GM21529 (cell line): ENCODE measurements at regions not wholly inside any gene's neighbourhood (a gene's known extent, or its start where the extent isn't known, plus 50 kb on each side); places are given as distances from the start of the nearest gene placed in this dataset.

Experiments used
- ATAC-seq: cut with Tn5 transposase; IDR thresholded peaks from one replicate; pipeline ENCODE4 v1.9.1; 2021; ENCODE audit not compliant: unreplicated experiment

GRCh38 chr2:144085016-144085415 is 434.9 kb downstream of the ZEB2 start:
- ATAC-seq, result no peak

GRCh38 chr2:144084114-144084661 is 435.7 kb downstream of the ZEB2 start:
- ATAC-seq, result no peak

- no peak for ATAC-seq
Measured at GRCh38 chr2:144083211-144083610, 436.7 kb downstream of the ZEB2 start.

- no peak for ATAC-seq
Measured at GRCh38 chr2:144082777-144083176, 437.1 kb downstream of the ZEB2 start.

GRCh38 chr2:144082327-144082726 is 437.6 kb downstream of the ZEB2 start:
- ATAC-seq, result no peak

GRCh38 chr2:144081272-144081671 is 438.6 kb downstream of the ZEB2 start:
- no peak for ATAC-seq

GRCh38 chr2:144079803-144080202 is 440.1 kb downstream of the ZEB2 start:
- ATAC-seq, result no peak

GRCh38 chr2:144078802-144079724 is 440.9 kb downstream of the ZEB2 start:
- no peak for ATAC-seq

GRCh38 chr2:144078106-144078505 is 441.8 kb downstream of the ZEB2 start:
- no peak for ATAC-seq

- no peak for ATAC-seq
Measured at GRCh38 chr2:144074450-144074849, 445.5 kb downstream of the ZEB2 start.

- no peak for ATAC-seq
Measured at GRCh38 chr2:144071461-144071860, 448.5 kb downstream of the ZEB2 start.

GRCh38 chr2:144067506-144067905 is 452.4 kb downstream of the ZEB2 start:
- no peak for ATAC-seq

GRCh38 chr2:144063602-144064001 is 456.3 kb downstream of the ZEB2 start:
- no peak for ATAC-seq

- ATAC-seq, result no peak
Measured at GRCh38 chr2:144054911-144055310, 465.0 kb downstream of the ZEB2 start.

GRCh38 chr2:144052083-144052482 is 467.8 kb downstream of the ZEB2 start:
- ATAC-seq, result no peak

- no peak for ATAC-seq
Measured at GRCh38 chr2:144049137-144049536, 470.8 kb downstream of the ZEB2 start.

GRCh38 chr2:144048631-144049060 is 471.3 kb downstream of the ZEB2 start:
- no peak for ATAC-seq

GRCh38 chr2:144042751-144043150 is 477.2 kb downstream of the ZEB2 start:
- no peak for ATAC-seq

GRCh38 chr2:144041612-144042011 is 478.3 kb downstream of the ZEB2 start:
- ATAC-seq, result no peak

GRCh38 chr2:144040834-144041233 is 479.1 kb downstream of the ZEB2 start:
- ATAC-seq, result no peak

GRCh38 chr2:144032566-144032965 is 487.4 kb downstream of the ZEB2 start:
- no peak for ATAC-seq

- no peak for ATAC-seq
Measured at GRCh38 chr2:144030791-144031190, 489.1 kb downstream of the ZEB2 start.
